Astrocyte of the spinal cord (primary cell): ENCODE measurements at regions not wholly inside any gene's neighbourhood (a gene's known extent, or its start where the extent isn't known, plus 50 kb on each side); places are given as distances from the start of the nearest gene placed in this dataset.

ENCODE experiments used
- DNase-seq: peaks from one replicate; pipeline ENCODE4 v3.0.0; 2011; ENCODE audit warnings: low read depth, low spot score
- H3K4me3 ChIP-seq: 2 replicates; pipeline ENCODE4 v1.5.1; 2011; ENCODE audit warnings: low read depth, mild to moderate bottlenecking, low read length, moderate library complexity
- CTCF ChIP-seq: IDR thresholded peaks from 2 replicates; pipeline ENCODE4 v1.5.1; 2012; ENCODE audit warnings: low read depth, mild to moderate bottlenecking, low read length, inconsistent platforms
- in situ Hi-C: cut with HindIII; loops from 2 replicates; pipeline ENCODE4 v1.10.0; 2017; ENCODE audit warnings: low sequenced_read_pairs

GRCh38 chr6:11388983-11389944, 148.3 kb upstream of the TMEM170B start:
- H3K4me3 ChIP-seq: no peak overlapping the region
- DNase-seq: no peak
- TF ChIP-seq CTCF: no peak
- in situ Hi-C loops: no loop called here

- no peak for DNase-seq
- in situ Hi-C loops: no loop called here
- H3K4me3 ChIP-seq: no peak overlapping the region
- no peak for TF ChIP-seq CTCF
Observed at GRCh38 chr6:11387707-11388430, 149.7 kb upstream of the TMEM170B start.

- DNase-seq: no peak
- H3K4me3 ChIP-seq: no peak overlapping the region
- TF ChIP-seq CTCF: no peak
- in situ Hi-C loops: no loop called here
Observed at GRCh38 chr6:11386726-11387125, 150.8 kb upstream of the TMEM170B start.

- no peak for DNase-seq
- no peak for TF ChIP-seq CTCF
- in situ Hi-C loops: no loop called here
- no peak overlapping the region for H3K4me3 ChIP-seq
Observed at GRCh38 chr6:11386323-11386722, 151.2 kb upstream of the TMEM170B start.

DNA sequence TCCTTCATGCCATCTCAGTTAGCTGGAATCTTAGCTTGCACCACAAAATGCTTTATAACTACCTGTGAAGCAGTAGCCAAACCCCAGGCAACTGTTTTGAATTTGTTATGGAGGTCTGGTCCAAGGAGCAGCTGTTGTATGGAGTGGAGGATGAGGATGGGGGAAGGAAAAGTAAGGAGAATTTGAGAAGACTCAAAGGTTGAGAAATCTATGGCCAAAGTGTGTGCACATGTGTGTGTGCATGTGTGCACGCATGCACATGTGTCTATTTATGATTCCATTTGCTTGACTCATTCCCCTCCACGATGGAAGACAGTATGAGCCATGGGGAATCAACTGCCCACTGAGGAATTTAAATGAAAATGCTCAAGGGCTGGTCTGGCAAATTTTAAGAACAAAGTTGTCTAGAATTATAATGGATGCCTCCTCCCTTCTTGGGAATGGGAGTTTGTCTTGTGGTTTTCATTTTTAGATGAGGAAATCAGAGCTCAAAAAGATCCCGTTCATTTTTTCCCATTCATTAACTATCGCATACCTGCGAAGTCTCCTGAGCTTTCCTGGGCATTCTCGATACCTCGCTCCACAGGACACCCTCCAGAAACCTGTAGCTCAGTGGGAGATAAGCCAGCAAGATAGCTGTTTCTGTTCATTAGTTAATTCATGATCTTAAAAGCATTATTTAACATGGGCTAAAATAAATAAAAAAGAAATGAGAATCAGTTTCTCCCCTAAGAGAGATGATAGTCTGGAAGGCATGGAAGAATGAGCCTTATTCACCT, 152.3 kb upstream of the NEDD9 start:
- no peak for TF ChIP-seq CTCF
- DNase-seq: peak; percentile 81
- in situ Hi-C loops: no loop called here
- no peak overlapping the region for H3K4me3 ChIP-seq

- in situ Hi-C loops: no loop called here
- no peak for TF ChIP-seq CTCF
- H3K4me3 ChIP-seq: no peak overlapping the region
- no peak for DNase-seq
Observed at GRCh38 chr6:11381801-11382513, 149.5 kb upstream of the NEDD9 start.
